Cardiac muscle cell (in vitro differentiated cells and primary cell): ENCODE measurements at regions not wholly inside any gene's neighbourhood (a gene's known extent, or its start where the extent isn't known, plus 50 kb on each side); places are given as distances from the start of the nearest gene placed in this dataset.

Source experiments
- DNase-seq, 2 donors: peaks; one replicate each; pipeline versions ENCODE4 v3.0.0 to v3.0.0-alpha.2; 2010 to 2017; ENCODE audit warnings: low read depth in 1 of 2, low spot score in 1 of 2
- H3K27ac ChIP-seq: fragments of 200-600 bp; sonication (generic); 2 replicates; pipeline ENCODE4 v1.5.1; 2016
- H3K27me3 ChIP-seq: fragments of 200-600 bp; sonication (generic); 2 replicates; pipeline ENCODE4 v1.6.0; 2016; ENCODE audit warnings: control low read depth
- H3K36me3 ChIP-seq: fragments of 200-600 bp; sonication (generic); 2 replicates; pipeline ENCODE4 v1.5.1; 2016; ENCODE audit warnings: control low read depth
- H3K4me1 ChIP-seq: fragments of 200-600 bp; sonication (generic); 2 replicates; pipeline ENCODE4 v1.8.1; 2017; ENCODE audit warnings: low read depth, mild to moderate bottlenecking, mixed run types
- H3K4me3 ChIP-seq: fragments of 200-600 bp; sonication (generic); 2 replicates; pipeline ENCODE4 v1.5.1; 2016; ENCODE audit warnings: mild to moderate bottlenecking
- H3K9me3 ChIP-seq: fragments of 200-600 bp; sonication (generic); 2 replicates; pipeline ENCODE4 v1.5.1; 2017; ENCODE audit warnings: low read depth, mild to moderate bottlenecking, control low read depth
- CTCF ChIP-seq: IDR thresholded peaks from 2 replicates; pipeline ENCODE4 v1.5.1; 2012; ENCODE audit warnings: low read depth, mild to moderate bottlenecking, low read length

- Histone ChIP-seq H3K9me3 (no peaks in the 10 kb centered on the region), H3K27ac (no peak overlapping the region), H3K27me3 (no peaks in the 10 kb centered on the region), H3K4me1 (no peaks in the 10 kb centered on the region), H3K36me3 (no peaks in the 10 kb centered on the region), H3K4me3 (no peak overlapping the region)
- no peak for TF ChIP-seq CTCF
- DNase-seq = no peak
Observed at GRCh38 chr1:3984586-3984985, 84.5 kb upstream of the C1orf174 start.

- TF ChIP-seq CTCF = no peak
- H3K4me1 ChIP-seq = no peaks in the 10 kb centered on the region
- no peak overlapping the region for H3K4me3 ChIP-seq
- no peaks in the 10 kb centered on the region for H3K27me3 ChIP-seq
- DNase-seq = no peak
- H3K36me3 ChIP-seq = no peaks in the 10 kb centered on the region
- H3K9me3 ChIP-seq = no peaks in the 10 kb centered on the region
- H3K27ac ChIP-seq = no peak overlapping the region
Observed at GRCh38 chr1:3986686-3987218, 86.7 kb upstream of the C1orf174 start.

- H3K4me3 ChIP-seq = no peak overlapping the region
- H3K27me3 ChIP-seq = no peaks in the 10 kb centered on the region
- no peak for TF ChIP-seq CTCF
- DNase-seq = no peak
- H3K4me1 ChIP-seq = no peaks in the 10 kb centered on the region
- H3K27ac ChIP-seq = no peak overlapping the region
- no peaks in the 10 kb centered on the region for H3K9me3 ChIP-seq
- H3K36me3 ChIP-seq = no peaks in the 10 kb centered on the region
Observed at GRCh38 chr1:3987669-3988235, 87.7 kb upstream of the C1orf174 start.

- H3K4me1 ChIP-seq = no peaks in the 10 kb centered on the region
- no peak overlapping the region for H3K27ac ChIP-seq
- H3K27me3 ChIP-seq = no peaks in the 10 kb centered on the region
- H3K4me3 ChIP-seq = no peak overlapping the region
- H3K36me3 ChIP-seq = no peaks in the 10 kb centered on the region
- H3K9me3 ChIP-seq = no peaks in the 10 kb centered on the region
- TF ChIP-seq CTCF = no peak
- DNase-seq = no peak
Observed at GRCh38 chr1:3988431-3988830, 88.4 kb upstream of the C1orf174 start.

GRCh38 chr1:3989465-3989864 lies 89.4 kb upstream of the C1orf174 start:
- Histone ChIP-seq H3K27me3 (no peaks in the 10 kb centered on the region), H3K9me3 (no peaks in the 10 kb centered on the region), H3K4me3 (no peak overlapping the region), H3K36me3 (no peaks in the 10 kb centered on the region), H3K4me1 (no peaks in the 10 kb centered on the region), H3K27ac (no peak overlapping the region)
- no peak for TF ChIP-seq CTCF
- no peak for DNase-seq

- H3K4me3 ChIP-seq = no peak overlapping the region
- no peaks in the 10 kb centered on the region for H3K36me3 ChIP-seq
- no peaks in the 10 kb centered on the region for H3K4me1 ChIP-seq
- TF ChIP-seq CTCF = no peak
- H3K27ac ChIP-seq = no peak overlapping the region
- peak in 1 of 2 donors; percentile 2 for DNase-seq
- no peaks in the 10 kb centered on the region for H3K27me3 ChIP-seq
- no peaks in the 10 kb centered on the region for H3K9me3 ChIP-seq
Observed at GRCh38 chr1:3992103-3992556, 92.1 kb upstream of the C1orf174 start.
